H1 (cell line): ENCODE measurements at regions not wholly inside any gene's neighbourhood (a gene's known extent, or its start where the extent isn't known, plus 50 kb on each side); places are given as distances from the start of the nearest gene placed in this dataset.

Experiments
- FOSL1 ChIP-seq: IDR thresholded peaks from 2 replicates; pipeline ENCODE4 v1.6.1; 2011; ENCODE audit warnings: mild to moderate bottlenecking, low read depth, low read length, moderate library complexity; ENCODE audit not compliant: insufficient read depth
- POU5F1 ChIP-seq: IDR thresholded peaks from 2 replicates; pipeline ENCODE4 v1.6.1; 2011; ENCODE audit warnings: low read depth, mild to moderate bottlenecking, low read length, moderate library complexity
- RAD21 ChIP-seq, 2 experiments: IDR thresholded peaks in 1 of 2; conservative IDR thresholded peaks in 1 of 2; 2 replicates each; pipeline ENCODE4 v1.6.1; 2011; ENCODE audit warnings: low read depth in 2 of 2, low read length in 2 of 2, improper control_type of control experiment in 1 of 2, inconsistent platforms in 1 of 2, mild to moderate bottlenecking in 1 of 2, moderate library complexity in 1 of 2
- SAP30 ChIP-seq: fragments of 300-600 bp; sonication (generic); IDR thresholded peaks from 2 replicates; pipeline ENCODE4 v1.7.1; 2012; ENCODE audit warnings: low read length, moderate library complexity, mild to moderate bottlenecking, inconsistent platforms; ENCODE audit not compliant: insufficient read depth, insufficient replicate concordance
- SRF ChIP-seq: IDR thresholded peaks from 2 replicates; pipeline ENCODE4 v1.6.1; 2011; ENCODE audit warnings: mild to moderate bottlenecking, low read depth, low read length, moderate library complexity

DNA sequence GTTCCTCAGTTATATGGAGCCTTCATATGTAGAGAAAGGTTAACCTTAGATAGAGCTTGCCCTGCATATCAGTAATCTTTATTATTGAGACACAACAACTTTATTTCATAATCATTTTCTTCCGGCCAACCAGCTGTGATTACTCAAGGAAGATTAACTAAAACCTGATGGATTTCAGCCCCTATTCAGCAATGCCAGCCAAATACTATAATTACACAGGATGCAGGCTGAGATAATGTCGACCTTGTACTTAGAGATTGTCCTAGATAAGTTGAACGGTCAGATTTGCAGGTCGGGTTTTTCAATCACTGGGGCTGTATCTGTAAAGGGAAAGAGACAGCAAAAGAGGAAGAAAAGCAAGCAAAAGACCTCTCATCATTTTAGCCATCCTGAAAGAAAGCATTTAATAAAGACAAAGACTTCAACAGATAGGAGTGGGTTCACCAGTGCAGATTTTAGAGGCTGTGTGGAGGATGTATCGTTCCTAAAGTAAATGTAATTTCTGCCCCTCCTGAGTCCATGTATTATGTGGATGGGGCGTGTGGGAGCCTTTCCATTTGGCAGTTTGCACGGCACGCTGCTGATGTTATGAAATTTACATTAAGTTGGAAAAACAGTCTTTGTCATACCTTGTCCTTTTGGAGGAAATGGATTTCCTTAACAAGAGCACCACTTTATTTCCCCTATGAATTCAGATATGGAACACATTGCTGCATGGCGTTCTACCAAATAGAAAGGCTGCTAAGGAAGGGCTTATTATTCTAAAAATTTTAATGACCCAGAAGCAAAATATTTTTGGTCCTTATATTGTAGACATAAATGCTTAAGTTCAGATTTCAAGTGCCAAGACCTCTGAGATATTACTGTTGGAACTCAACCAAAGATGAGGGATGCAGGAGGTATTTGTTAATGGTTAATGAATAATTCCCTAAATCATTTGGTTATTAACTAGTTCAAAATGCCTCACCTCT lies 496.7 kb downstream of the SPRY1 start (continued):
- TF ChIP-seq POU5F1: no peak
- TF ChIP-seq SAP30: no peak
- no peak for TF ChIP-seq RAD21 (IDR thresholded peaks at IDR 0.05 in 1 of 2, conservative IDR thresholded peaks at IDR 0.05 in 1 of 2; ENCODE audit: low read depth in 2 of 2, low read length in 2 of 2)
- no peak for TF ChIP-seq SRF
- no peak for TF ChIP-seq FOSL1
